Right ventricle myocardium inferior (tissue), 1 donor: ENCODE measurements at regions not wholly inside any gene's neighbourhood (a gene's known extent, or its start where the extent isn't known, plus 50 kb on each side); places are given as distances from the start of the nearest gene placed in this dataset.

ENCODE experiments used
- ATAC-seq: fragments of 200-7000 bp; cut with Tn5 transposase; one replicate; pipeline ENCODE4 v1.9.1; 2020; ENCODE audit warnings: mild to moderate bottlenecking, moderate library complexity
- DNase-seq: peaks from one replicate; pipeline ENCODE4 v3.0.0; 2021; ENCODE audit errors: missing footprints
- intact Hi-C: fragments of 100-400 bp; cut with DNase I; formaldehyde crosslinking; loops from one replicate; pipeline ENCODE4 v1.11.0; 2022
- donor health status: DM: no; HTN: yes; CAD: no; lungs with severe emphysema.

- intact Hi-C loops: no loop called here
- DNase-seq (no peak), ATAC-seq (no peak)
Measured at GRCh38 chr6:44626616-44627015, 239.1 kb downstream of the CDC5L start.

GRCh38 chr6:44627091-44627882, 239.8 kb downstream of the CDC5L start:
- peak; percentile 38 for ATAC-seq

GRCh38 chr6:44627883-44628271, 240.4 kb downstream of the CDC5L start:
- DNase-seq: no peak
- intact Hi-C loops: no loop called here

More at GRCh38 chr6:44627091-44627882, 239.8 kb downstream of the CDC5L start:
- DNase-seq: peak; percentile 71
- intact Hi-C loops: no loop called here

DNA sequence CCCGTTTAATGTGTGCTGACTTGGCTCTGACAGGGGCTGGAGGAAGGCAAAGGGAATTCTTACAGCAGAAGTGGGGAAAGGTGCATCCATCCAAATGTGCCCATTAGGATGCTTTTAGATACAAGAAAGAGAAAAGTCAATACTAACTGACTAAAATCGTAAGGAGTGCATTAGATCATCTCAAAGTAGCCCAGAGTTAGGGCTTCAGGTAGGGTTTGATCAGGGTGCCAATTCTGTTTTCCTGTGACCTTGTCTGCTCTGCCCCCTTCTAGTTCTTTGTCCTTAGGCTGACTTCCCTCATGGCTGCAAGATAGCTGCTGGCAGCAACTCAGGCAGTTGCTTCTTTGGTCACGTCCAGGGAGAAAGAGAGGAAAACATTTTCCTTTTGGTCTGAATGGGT, 240.8 kb downstream of the CDC5L start:
- DNase-seq (no peak), ATAC-seq (no peak)
- intact Hi-C loops: no loop called here

More at GRCh38 chr6:44627883-44628271, 240.4 kb downstream of the CDC5L start:
- no peak for ATAC-seq

GRCh38 chr6:44629636-44630035, 242.1 kb downstream of the CDC5L start:
- DNase-seq: no peak
- intact Hi-C loops: no loop called here
- peak; percentile 29 for ATAC-seq

DNA sequence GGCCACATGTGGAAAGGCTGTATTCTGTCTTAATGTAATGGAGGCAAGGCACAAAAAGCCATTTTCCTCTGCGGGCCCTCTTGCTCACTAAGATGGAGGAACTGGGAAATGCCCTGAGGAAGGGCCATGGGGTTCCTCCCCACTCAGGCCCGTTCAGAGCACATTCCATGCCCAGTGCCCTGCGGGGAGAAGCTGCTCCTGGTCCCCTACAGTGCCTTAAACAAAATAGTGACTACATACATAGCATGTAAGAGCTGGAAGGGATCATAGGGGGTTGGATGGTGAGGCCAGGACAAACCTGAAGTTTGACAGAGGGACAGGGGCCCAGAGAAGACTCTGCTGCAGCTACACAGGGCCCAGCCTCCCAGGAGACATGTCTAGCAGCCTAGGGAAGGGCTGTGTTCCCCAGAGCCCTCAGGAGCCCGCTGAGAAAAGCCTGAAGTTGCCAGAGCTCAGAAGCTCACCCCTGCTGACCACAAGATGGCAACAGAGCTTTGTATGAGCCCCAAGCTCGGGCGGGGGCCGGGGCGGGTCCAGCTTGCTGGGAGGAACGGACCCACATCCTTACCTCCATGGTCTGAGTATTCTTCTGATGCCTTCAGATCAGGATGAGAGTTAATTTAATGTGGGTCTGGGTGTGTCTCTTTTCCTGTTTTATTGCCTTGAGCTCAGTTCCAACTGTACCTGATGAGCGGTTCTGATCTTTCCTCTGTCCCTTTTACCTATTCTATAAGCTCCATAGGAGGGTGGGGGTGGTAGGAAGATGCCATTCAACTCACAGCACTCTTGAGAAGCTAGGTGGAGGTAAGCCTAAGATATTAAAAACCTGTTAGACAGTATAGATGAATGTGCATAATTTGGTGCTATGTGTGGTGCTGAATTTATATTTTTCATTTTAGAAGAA, 242.9 kb downstream of the CDC5L start:
- ATAC-seq (peak; percentile 41), DNase-seq (no peak)
- intact Hi-C loops: no loop called here

DNA sequence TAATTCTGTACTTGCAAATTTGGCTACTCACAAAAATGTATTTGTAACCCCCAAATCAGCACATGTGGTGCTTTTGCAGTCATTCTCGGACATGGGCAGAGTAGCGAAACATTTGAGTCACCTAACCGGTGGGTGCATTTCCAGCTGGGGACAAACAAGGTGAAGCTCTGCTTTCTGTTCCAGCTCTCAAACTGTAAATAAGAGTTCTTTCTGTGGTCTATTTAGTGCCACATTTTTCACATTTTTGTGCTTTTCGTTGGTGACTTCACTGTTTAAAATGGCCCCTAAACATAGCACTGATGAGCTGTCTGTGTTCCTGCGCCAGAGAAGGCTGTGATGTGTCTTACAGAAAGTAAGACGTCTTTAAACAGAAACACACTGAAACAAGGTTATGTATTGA, 244.5 kb downstream of the CDC5L start:
- no peak for DNase-seq
- intact Hi-C loops: no loop called here
- no peak for ATAC-seq

- no peak for ATAC-seq
- intact Hi-C loops: no loop called here
- no peak for DNase-seq
Measured at GRCh38 chr6:44634321-44634720, 246.8 kb downstream of the CDC5L start.

DNA sequence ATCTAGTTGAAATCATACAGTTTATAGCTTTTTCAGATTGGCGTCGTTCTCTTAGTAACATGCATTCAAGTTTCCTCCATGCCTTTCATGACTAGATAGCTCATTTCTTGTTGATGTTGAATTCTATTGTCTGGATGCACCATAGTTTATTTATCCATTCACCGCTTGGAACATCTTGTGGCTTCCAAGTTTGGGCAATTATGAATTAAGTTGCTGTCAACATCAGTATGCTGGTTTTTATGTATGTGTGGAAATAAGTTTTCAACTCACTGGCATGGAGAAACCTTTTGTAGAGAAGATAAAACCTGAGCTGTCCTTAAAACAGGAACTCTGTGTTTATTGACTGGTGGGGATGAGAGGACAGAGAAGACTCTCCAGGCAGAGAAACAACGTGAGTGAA, 248.0 kb downstream of the CDC5L start:
- ATAC-seq (no peak), DNase-seq (no peak)
- intact Hi-C loops: no loop called here

GRCh38 chr6:44636561-44637248, 249.2 kb downstream of the CDC5L start:
- no peak for DNase-seq
- no peak for ATAC-seq
- intact Hi-C loops: no loop called here

GRCh38 chr6:44641344-44642031, 254.0 kb downstream of the CDC5L start:
- DNase-seq (no peak), ATAC-seq (no peak)
- intact Hi-C loops: no loop called here

GRCh38 chr6:44642349-44642748, 254.8 kb downstream of the CDC5L start:
- ATAC-seq (no peak), DNase-seq (no peak)
- intact Hi-C loops: no loop called here

DNA sequence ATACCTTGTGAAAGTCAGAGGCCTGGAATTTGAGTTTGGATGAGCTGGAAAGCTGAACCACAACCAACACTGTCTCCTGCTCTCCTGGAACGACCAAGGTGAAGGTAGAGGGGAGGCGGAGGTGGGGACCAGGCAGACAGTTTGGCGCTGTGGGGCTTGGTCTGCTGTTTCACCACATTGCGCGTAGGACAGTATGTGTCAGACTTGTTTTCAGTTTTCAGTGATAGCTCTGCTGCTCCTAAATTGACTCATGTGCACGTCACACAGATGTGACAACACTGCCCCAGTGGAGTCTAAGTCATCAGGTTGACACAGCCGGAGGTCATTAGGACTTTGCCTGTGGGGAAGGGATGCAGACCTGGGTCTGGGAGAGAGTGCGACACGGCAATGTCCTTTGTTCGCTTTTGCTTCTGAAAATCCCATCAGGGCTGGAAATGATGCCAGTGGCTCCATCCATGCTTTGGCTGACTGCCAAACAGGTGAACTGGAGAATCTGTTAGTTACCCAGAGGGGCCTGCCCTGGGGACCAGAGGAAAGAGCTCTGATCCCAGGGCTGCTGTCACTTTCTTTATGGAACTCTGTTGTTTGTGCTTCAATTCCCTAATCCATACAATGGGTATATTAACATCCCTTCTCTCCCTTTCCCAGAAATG, 255.5 kb downstream of the CDC5L start:
- intact Hi-C loops: no loop called here
- DNase-seq: no peak

DNA sequence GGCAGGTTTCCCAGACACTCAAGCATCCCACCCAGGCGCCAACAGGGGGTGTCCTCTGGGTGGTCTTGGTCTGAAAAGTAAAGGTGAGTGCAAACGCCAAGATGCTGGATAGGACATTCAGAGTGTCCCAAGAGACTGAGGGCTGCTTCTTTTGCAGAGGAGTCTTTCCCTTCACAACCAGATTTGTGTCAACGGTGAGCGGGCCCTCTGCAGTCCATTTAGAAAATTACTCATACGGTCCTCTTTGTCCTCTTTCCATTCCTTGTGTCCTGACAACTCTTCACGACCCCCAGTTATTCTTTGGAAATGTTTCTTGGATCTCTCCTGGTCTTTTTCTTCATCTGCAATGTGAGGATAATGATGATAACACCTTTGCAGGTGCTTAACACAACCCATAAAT, 257.8 kb downstream of the CDC5L start:
- ATAC-seq: no peak
- intact Hi-C loops: loop anchor here (2.0 kb wide), 1 partner anchor 170 kb away; no protein-coding TSS in a partner anchor

More for the DNA sequence above, 255.5 kb downstream of the CDC5L start:
- ATAC-seq: no peak

GRCh38 chr6:44646355-44646754, 258.8 kb downstream of the CDC5L start:
- ATAC-seq (no peak), DNase-seq (no peak)
- intact Hi-C loops: no loop called here

More for the DNA sequence above, 257.8 kb downstream of the CDC5L start:
- DNase-seq: no peak

DNA sequence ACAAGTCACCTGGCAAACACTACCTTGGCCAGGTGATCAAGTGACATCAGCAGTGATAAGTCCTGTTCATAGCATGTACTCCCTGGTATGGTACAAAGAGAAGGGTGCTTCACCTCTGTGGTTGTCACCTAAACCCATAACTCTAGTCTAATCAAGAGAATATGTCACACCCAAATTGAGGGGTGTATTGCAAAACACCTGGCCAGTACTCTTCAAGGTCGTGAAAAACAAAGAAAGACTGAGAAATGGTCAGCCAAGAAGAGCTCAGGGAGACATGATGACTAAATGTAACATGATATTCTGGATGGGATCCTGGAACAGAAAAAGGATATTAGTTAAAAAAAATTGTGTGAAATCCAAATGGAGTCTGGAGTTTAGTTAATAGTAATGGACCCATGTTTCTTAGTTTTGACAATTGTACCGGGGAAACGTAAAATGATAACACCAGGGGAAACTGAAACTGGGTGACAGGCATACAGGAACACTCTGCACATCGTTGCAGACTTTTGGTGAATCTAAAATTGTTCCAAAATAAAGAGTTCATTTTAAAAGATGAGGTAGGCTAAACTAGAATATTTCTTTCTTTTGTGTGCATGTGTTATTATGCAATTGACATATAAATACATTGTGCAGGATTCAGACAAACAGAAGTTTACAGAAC, 262.0 kb downstream of the CDC5L start:
- DNase-seq (no peak), ATAC-seq (no peak)

GRCh38 chr6:44650495-44650894, 263.0 kb downstream of the CDC5L start:
- no peak for DNase-seq
- no peak for ATAC-seq
- intact Hi-C loops: no loop called here

More for the DNA sequence above, 262.0 kb downstream of the CDC5L start:
- intact Hi-C loops: no loop called here

DNA sequence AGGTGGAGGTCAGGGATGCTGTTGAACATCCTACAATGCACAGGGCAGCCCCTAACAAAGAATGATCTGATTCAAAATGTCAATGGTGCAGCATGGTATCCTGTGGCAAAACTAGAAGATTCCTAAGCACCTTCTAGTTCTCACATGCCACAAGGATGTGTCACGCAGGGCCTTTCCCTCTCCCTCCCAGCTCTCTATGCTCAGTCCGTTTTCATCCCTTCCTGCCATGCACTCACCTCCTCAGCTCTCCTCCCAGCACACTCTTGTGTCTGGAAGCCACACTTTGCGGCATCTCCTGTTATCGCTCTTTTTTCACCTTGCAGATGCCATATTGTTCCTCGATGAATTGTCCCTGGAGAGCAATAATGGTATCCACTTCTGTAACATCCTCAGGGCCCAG, 263.4 kb downstream of the CDC5L start:
- intact Hi-C loops: no loop called here
- ATAC-seq (no peak), DNase-seq (no peak)
